ENCODE measurements at regions not wholly inside any gene's neighbourhood (a gene's known extent, or its start where the extent isn't known, plus 50 kb on each side); places are given as distances from the start of the nearest gene placed in this dataset.

GRCh38 chr13:47553329-47553977 lies 447.6 kb downstream of the SUCLA2 start:
- TF ChIP-seq CTCF (IDR thresholded peaks at IDR 0.05; ENCODE audit: low read depth, low read length, missing input control) = no peak
- TF ChIP-seq, protein P1, sequence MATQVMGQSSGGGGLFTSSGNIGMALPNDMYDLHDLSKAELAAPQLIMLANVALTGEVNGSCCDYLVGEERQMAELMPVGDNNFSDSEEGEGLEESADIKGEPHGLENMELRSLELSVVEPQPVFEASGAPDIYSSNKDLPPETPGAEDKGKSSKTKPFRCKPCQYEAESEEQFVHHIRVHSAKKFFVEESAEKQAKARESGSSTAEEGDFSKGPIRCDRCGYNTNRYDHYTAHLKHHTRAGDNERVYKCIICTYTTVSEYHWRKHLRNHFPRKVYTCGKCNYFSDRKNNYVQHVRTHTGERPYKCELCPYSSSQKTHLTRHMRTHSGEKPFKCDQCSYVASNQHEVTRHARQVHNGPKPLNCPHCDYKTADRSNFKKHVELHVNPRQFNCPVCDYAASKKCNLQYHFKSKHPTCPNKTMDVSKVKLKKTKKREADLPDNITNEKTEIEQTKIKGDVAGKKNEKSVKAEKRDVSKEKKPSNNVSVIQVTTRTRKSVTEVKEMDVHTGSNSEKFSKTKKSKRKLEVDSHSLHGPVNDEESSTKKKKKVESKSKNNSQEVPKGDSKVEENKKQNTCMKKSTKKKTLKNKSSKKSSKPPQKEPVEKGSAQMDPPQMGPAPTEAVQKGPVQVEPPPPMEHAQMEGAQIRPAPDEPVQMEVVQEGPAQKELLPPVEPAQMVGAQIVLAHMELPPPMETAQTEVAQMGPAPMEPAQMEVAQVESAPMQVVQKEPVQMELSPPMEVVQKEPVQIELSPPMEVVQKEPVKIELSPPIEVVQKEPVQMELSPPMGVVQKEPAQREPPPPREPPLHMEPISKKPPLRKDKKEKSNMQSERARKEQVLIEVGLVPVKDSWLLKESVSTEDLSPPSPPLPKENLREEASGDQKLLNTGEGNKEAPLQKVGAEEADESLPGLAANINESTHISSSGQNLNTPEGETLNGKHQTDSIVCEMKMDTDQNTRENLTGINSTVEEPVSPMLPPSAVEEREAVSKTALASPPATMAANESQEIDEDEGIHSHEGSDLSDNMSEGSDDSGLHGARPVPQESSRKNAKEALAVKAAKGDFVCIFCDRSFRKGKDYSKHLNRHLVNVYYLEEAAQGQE (IDR thresholded peaks at IDR 0.05) = no peak
